Esophagus squamous epithelium (tissue), 5 donors: ENCODE measurements at regions not wholly inside any gene's neighbourhood (a gene's known extent, or its start where the extent isn't known, plus 50 kb on each side); places are given as distances from the start of the nearest gene placed in this dataset.
A peak's percentile ranks its signal among the peaks of the same experiment; 100 is the strongest.

Experiments
- DNase-seq: peaks from one replicate; lab custom pipeline; 2025; lab: John Stamatoyannopoulos, UW
- H3K27ac ChIP-seq, 4 donors: fragments of 200-600 bp; sonication (generic); one replicate each; pipeline ENCODE4 v1.5.1; 2016 to 2019; ENCODE audit warnings: mild to moderate bottlenecking in 1 of 4
- H3K27me3 ChIP-seq, 4 donors: fragments of 200-600 bp; sonication (generic); 1 replicate in 3 of 4; 2 replicates in 1 of 4; pipeline versions ENCODE4 v1.5.1 to v1.6.0; 2017 to 2021; ENCODE audit warnings: antibody characterized with exemption in 1 of 4
- H3K36me3 ChIP-seq, 3 donors: fragments of 200-600 bp; sonication (generic); one replicate each; pipeline ENCODE4 v1.5.1; 2016 to 2019
- H3K4me1 ChIP-seq, 3 donors: fragments of 200-600 bp; sonication (generic); one replicate each; pipeline ENCODE4 v1.5.1; 2017 to 2019
- H3K4me3 ChIP-seq, 4 donors: fragments of 200-600 bp; sonication (generic); 1 replicate in 3 of 4; 2 replicates in 1 of 4; pipeline ENCODE4 v1.5.1; 2016 to 2019; ENCODE audit warnings: mild to moderate bottlenecking in 2 of 4, moderate library complexity in 1 of 4
- H3K9me3 ChIP-seq, 3 donors: fragments of 200-600 bp; sonication (generic); one replicate each; pipeline ENCODE4 v1.5.1; 2016 to 2019
- POLR2A ChIP-seq, 4 donors: fragments of 450-650 bp; IDR thresholded peaks; one replicate each; pipeline ENCODE4 v1.6.1; 2017; ENCODE audit warnings: antibody characterized with exemption in 4 of 4, mild to moderate bottlenecking in 4 of 4, moderate library complexity in 3 of 4
- WGBS, 2 donors: methylation state at CpG; one replicate each; pipeline ENCODE4 v1.1.5; 2018; 5-methylcytosine and 5-hydroxymethylcytosine counted together
- intact Hi-C: fragments of 100-400 bp; cut with DNase I; formaldehyde crosslinking; loops from one replicate; pipeline ENCODE4 v1.15.0; 2022
- TF ChIP-seq, protein P1 (sequence below), 6 experiments: fragments of 450-650 bp in 4 of 6; fragments of 200-600 bp in 2 of 6; sonication (generic) in 2 of 6; IDR thresholded peaks; one replicate each; pipeline ENCODE4 v1.5.1; 2016 to 2019; ENCODE audit warnings: antibody characterized with exemption in 6 of 6, mild to moderate bottlenecking in 4 of 6, moderate library complexity in 4 of 6
- donor health status: DM: yes; HTN: yes; CAD: no.

DNA sequence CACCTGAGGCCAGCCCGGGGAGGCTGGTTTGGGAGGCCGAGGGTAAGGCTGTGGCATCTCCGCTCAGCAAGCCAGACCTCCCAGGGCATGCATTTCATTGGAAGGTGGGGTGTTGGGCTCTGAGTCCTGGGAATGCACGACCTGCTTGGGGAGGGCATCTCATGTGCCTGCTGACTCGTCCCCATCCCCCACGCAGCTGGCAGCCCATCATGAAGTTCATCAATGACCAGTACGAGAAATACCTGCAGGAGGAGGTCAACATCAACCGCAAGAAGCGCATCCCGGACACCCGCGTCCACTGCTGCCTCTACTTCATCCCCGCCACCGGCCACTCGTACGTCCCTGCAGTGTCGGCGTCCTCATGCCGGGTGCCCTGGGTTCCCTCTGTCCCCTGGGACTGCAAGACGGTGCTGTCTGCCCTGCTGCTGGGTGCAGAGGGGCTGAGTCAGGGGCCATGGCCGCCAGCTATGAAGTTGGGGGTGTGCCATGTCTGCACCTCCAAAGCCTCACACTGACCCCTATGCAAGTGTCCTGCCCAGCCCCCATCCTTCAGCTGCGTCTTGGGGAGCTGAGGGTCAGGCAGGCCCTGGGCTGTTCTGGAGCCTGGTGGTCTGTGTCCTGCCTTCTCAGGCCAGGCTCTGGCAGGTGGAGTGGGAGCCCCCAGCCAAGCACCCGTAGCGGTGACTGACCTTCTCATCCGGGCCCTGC is 347.9 kb downstream of the SEC14L1 start:
- intact Hi-C loops: no loop called here
- no peak for TF ChIP-seq POLR2A (IDR thresholded peaks at IDR 0.05)
- TF ChIP-seq, protein P1, sequence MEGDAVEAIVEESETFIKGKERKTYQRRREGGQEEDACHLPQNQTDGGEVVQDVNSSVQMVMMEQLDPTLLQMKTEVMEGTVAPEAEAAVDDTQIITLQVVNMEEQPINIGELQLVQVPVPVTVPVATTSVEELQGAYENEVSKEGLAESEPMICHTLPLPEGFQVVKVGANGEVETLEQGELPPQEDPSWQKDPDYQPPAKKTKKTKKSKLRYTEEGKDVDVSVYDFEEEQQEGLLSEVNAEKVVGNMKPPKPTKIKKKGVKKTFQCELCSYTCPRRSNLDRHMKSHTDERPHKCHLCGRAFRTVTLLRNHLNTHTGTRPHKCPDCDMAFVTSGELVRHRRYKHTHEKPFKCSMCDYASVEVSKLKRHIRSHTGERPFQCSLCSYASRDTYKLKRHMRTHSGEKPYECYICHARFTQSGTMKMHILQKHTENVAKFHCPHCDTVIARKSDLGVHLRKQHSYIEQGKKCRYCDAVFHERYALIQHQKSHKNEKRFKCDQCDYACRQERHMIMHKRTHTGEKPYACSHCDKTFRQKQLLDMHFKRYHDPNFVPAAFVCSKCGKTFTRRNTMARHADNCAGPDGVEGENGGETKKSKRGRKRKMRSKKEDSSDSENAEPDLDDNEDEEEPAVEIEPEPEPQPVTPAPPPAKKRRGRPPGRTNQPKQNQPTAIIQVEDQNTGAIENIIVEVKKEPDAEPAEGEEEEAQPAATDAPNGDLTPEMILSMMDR (IDR thresholded peaks at IDR 0.05): no peak
- H3K27me3 ChIP-seq: no peaks in the 10 kb centered on the region
- H3K36me3 ChIP-seq: peaks cover 41 to 76% (median 50%) of the 10 kb centered on the region in 3 donors
- DNase-seq: no peak
- H3K4me3 ChIP-seq: no peak overlapping the region
- no peaks in the 10 kb centered on the region for H3K9me3 ChIP-seq
- peaks cover 3 to 43% (median 13%) of the 10 kb centered on the region in 3 donors for H3K4me1 ChIP-seq
- peak overlapping the region in 3 of 4 donors; percentile 39 to 74 (median 73) for H3K27ac ChIP-seq
- WGBS, 2 donors: 75 to 86% methylated on average over 14 to 22 of the region's 25 CpGs

DNA sequence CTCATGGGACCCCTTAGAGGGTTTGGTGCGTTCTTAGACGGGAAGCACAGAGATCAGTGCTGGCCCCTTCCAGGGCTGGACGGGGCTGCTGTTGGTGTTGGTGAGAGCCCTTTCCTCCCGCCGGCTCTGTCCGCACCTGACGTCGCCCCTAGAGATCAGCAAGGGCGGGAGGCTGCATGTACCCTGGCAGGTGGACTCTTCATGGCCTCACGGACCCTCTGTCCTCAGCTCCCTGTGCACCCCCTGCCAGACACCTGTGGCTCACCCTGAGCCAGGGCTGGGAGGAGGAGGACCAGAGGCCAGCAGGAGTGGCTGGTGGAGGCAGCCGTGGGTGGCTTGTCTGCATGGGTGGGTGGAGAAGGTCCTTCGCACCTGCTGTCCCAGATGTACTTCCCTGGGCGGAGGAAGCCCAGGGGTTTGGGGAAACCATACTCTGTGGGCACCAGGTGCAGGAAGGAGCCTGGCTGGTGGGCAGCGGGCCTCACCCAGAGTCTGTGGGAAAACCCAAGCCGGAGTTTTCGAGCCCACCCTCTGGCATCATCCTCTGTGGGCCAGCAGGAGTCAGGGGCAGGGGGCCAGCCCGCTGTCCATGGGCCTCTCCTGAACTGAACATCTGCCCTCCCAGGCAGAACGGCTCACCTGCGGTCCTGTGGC is 348.6 kb downstream of the SEC14L1 start:
- Histone ChIP-seq H3K9me3 (no peaks in the 10 kb centered on the region), H3K27me3 (no peaks in the 10 kb centered on the region), H3K4me3 (no peak overlapping the region), H3K36me3 (peaks cover 44 to 80% (median 54%) of the 10 kb centered on the region in 3 donors), H3K27ac (peak overlapping the region in 3 of 4 donors; percentile 39 to 74 (median 73)), H3K4me1 (peaks cover 3 to 47% (median 13%) of the 10 kb centered on the region in 3 donors)
- intact Hi-C loops: no loop called here
- 79 to 90% methylated on average over 4 to 7 of the region's 19 CpGs for WGBS, 2 donors
- TF ChIP-seq POLR2A (IDR thresholded peaks at IDR 0.05): no peak
- TF ChIP-seq, protein P1 (IDR thresholded peaks at IDR 0.05): no peak
- DNase-seq: no peak

DNA sequence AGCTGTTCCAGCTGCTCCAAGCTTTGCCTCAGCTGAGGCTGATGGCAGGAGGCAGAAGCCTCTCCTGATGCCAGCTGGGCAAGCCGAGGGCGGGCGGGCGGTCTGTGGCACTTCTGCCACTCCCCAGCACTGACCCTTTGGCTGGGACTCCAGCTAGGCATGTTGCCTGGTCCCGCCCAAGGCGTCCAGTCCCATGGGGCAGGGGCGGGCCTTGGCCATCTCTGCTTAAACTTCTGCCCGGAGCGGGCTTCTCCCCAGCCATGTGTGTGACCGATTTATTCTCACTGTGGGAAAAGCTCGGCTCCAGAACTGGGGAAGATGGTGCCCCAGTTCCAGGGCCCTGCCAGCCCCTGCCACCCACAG is 349.1 kb downstream of the SEC14L1 start:
- WGBS, 2 donors: no CpG with 5 or more reads among the region's 11 CpGs
- no peak overlapping the region for H3K4me3 ChIP-seq
- intact Hi-C loops: loop anchor here (5.0 kb wide), 1 partner anchor 58 kb away; no protein-coding TSS in a partner anchor
- no peaks in the 10 kb centered on the region for H3K9me3 ChIP-seq
- peaks cover 8 to 52% (median 18%) of the 10 kb centered on the region in 3 donors for H3K4me1 ChIP-seq
- peak overlapping the region in 3 of 4 donors; percentile 39 to 74 (median 73) for H3K27ac ChIP-seq
- H3K36me3 ChIP-seq: peaks cover 47 to 84% (median 57%) of the 10 kb centered on the region in 3 donors
- no peaks in the 10 kb centered on the region for H3K27me3 ChIP-seq
- DNase-seq: no peak
- TF ChIP-seq, protein P1 (IDR thresholded peaks at IDR 0.05): no peak
- TF ChIP-seq POLR2A (IDR thresholded peaks at IDR 0.05): no peak

DNA sequence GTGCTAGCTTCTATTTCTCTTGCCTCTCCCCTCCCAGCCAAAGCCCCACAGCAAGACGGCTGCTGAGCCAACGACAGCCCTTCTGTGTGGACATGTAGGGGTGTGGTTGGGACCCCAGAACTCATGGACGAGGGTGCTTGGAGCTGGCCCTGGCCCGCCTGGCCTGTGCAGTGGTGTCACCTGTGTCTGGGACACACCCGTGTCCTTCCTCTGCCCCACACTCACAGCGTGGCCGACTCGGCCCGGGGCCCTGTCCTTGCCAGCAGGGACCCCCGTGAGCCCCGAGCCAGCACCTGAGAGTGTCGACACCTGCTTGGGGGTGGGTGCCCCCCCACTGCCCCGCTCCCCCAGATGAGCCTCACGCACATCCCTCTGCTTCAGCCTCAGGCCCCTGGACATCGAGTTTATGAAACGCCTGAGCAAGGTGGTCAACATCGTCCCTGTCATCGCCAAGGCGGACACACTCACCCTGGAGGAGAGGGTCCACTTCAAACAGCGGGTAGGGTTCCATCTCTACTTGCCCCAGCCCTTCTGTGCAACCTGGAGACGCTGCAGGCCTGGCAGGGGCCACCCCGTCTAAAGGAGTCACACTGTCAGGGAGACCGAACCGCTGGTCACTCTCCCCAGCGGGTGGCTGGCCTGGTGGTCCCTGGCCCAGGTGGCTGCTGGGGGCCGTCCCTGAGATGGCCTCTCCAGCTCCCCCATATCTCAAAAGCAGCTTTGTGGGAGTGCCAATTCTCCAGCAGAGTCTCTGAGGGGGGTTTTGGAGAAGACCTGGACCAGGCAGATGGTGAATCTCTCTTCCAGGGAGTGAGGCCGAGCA is 349.8 kb downstream of the SEC14L1 start:
- H3K9me3 ChIP-seq: no peaks in the 10 kb centered on the region
- H3K36me3 ChIP-seq: peaks cover 47 to 90% (median 57%) of the 10 kb centered on the region in 3 donors
- peak overlapping the region in 3 of 4 donors; percentile 39 to 74 (median 73) for H3K27ac ChIP-seq
- H3K4me1 ChIP-seq: peaks cover 10 to 56% (median 18%) of the 10 kb centered on the region in 3 donors
- no peak for DNase-seq
- intact Hi-C loops: loop anchor here (5.0 kb wide), 1 partner anchor 58 kb away; no protein-coding TSS in a partner anchor
- TF ChIP-seq, protein P1 (IDR thresholded peaks at IDR 0.05): no peak
- no peak for TF ChIP-seq POLR2A (IDR thresholded peaks at IDR 0.05)
- H3K27me3 ChIP-seq: no peaks in the 10 kb centered on the region
- H3K4me3 ChIP-seq: no peak overlapping the region
- 76% methylated on average over 6 of the region's 27 CpGs; no CpG with 5 or more reads in 1 of the 2 donors for WGBS, 2 donors
